Mammary epithelial cell (primary cell): ENCODE measurements at regions not wholly inside any gene's neighbourhood (a gene's known extent, or its start where the extent isn't known, plus 50 kb on each side); places are given as distances from the start of the nearest gene placed in this dataset.
"Not testable (repeated sequence)": the region's sequence is repeated elsewhere in the genome, so short reads cannot be mapped to it uniquely, and the experiment has no call there.

ENCODE experiments used
- EZH2 ChIP-seq: IDR thresholded peaks from 2 replicates; pipeline ENCODE4 v1.6.1; 2012; ENCODE audit warnings: low read length, inconsistent platforms, borderline replicate concordance
- TF ChIP-seq, protein P1 (sequence below), 2 donors: IDR thresholded peaks in 1 of 2; conservative IDR thresholded peaks in 1 of 2; 2 replicates each; pipeline ENCODE4 v1.5.1; 2011 to 2012; ENCODE audit warnings: inconsistent platforms in 2 of 2, low read length in 2 of 2, mild to moderate bottlenecking in 2 of 2, control low read depth in 1 of 2, low read depth in 1 of 2; ENCODE audit not compliant: insufficient read depth in 1 of 2; ENCODE audit errors: extremely low read depth in 1 of 2

- TF ChIP-seq, protein P1, sequence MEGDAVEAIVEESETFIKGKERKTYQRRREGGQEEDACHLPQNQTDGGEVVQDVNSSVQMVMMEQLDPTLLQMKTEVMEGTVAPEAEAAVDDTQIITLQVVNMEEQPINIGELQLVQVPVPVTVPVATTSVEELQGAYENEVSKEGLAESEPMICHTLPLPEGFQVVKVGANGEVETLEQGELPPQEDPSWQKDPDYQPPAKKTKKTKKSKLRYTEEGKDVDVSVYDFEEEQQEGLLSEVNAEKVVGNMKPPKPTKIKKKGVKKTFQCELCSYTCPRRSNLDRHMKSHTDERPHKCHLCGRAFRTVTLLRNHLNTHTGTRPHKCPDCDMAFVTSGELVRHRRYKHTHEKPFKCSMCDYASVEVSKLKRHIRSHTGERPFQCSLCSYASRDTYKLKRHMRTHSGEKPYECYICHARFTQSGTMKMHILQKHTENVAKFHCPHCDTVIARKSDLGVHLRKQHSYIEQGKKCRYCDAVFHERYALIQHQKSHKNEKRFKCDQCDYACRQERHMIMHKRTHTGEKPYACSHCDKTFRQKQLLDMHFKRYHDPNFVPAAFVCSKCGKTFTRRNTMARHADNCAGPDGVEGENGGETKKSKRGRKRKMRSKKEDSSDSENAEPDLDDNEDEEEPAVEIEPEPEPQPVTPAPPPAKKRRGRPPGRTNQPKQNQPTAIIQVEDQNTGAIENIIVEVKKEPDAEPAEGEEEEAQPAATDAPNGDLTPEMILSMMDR (conservative IDR thresholded peaks at IDR 0.05 in 1 of 2, IDR thresholded peaks at IDR 0.05 in 1 of 2; ENCODE audit: extremely low read depth in 1 of 2, insufficient read depth in 1 of 2, low read depth in 1 of 2, low read length in 2 of 2), result not testable (repeated sequence)
- not testable (repeated sequence) for TF ChIP-seq EZH2
Observed at GRCh38 chr2:8333832-8334187, 348.0 kb upstream of the ID2 start.
